ENCODE measurements at regions not wholly inside any gene's neighbourhood (a gene's known extent, or its start where the extent isn't known, plus 50 kb on each side); places are given as distances from the start of the nearest gene placed in this dataset.
"Not testable (repeated sequence)": the region's sequence is repeated elsewhere in the genome, so short reads cannot be mapped to it uniquely, and the experiment has no call there.

GRCh38 chr2:33706410-33706809, 107.3 kb upstream of the FAM98A start:
- no peak for TF ChIP-seq CTCF (conservative IDR thresholded peaks at IDR 0.05; ENCODE audit: low read length)
- H3K4me3 ChIP-seq (ENCODE audit: low read length), result no peak overlapping the region
- DNase-seq (ENCODE audit: low read depth), result no peak

- no peak for TF ChIP-seq CTCF (conservative IDR thresholded peaks at IDR 0.05; ENCODE audit: low read length)
- H3K4me3 ChIP-seq (ENCODE audit: low read length), result no peak overlapping the region
- no peak for DNase-seq (ENCODE audit: low read depth)
Observed at GRCh38 chr2:33704406-33704855, 105.3 kb upstream of the FAM98A start.

- no peak for DNase-seq (ENCODE audit: low read depth)
- TF ChIP-seq CTCF (conservative IDR thresholded peaks at IDR 0.05; ENCODE audit: low read length), result no peak
- H3K4me3 ChIP-seq (ENCODE audit: low read length), result no peak overlapping the region
Observed at GRCh38 chr2:33696234-33696633, 97.1 kb upstream of the FAM98A start.

GRCh38 chr2:33694904-33695303, 95.8 kb upstream of the FAM98A start:
- H3K4me3 ChIP-seq (ENCODE audit: low read length), result no peak overlapping the region
- no peak for DNase-seq (ENCODE audit: low read depth)
- no peak for TF ChIP-seq CTCF (conservative IDR thresholded peaks at IDR 0.05; ENCODE audit: low read length)

- DNase-seq (ENCODE audit: low read depth); H3K4me3 ChIP-seq (ENCODE audit: low read length): not testable (repeated sequence)
Observed at GRCh38 chr2:33690686-33691085, 91.6 kb upstream of the FAM98A start.

- no peak for DNase-seq (ENCODE audit: low read depth)
- TF ChIP-seq CTCF (conservative IDR thresholded peaks at IDR 0.05; ENCODE audit: low read length), result no peak; the same call in 1 of the 2 replicates
- no peak overlapping the region for H3K4me3 ChIP-seq (ENCODE audit: low read length)
Observed at GRCh38 chr2:33681364-33681757, 82.3 kb upstream of the FAM98A start.

- no peak for TF ChIP-seq CTCF (conservative IDR thresholded peaks at IDR 0.05; ENCODE audit: low read length)
- H3K4me3 ChIP-seq (ENCODE audit: low read length), result no peak overlapping the region
Observed at GRCh38 chr2:33680644-33681363, 81.7 kb upstream of the FAM98A start.

More at GRCh38 chr2:33680644-33681363, 81.7 kb upstream of the FAM98A start:
- DNase-seq (ENCODE audit: low read depth), result no peak

Measured in AG10803 (cell line).